Prostate gland (tissue), 2 donors: ENCODE measurements at regions not wholly inside any gene's neighbourhood (a gene's known extent, or its start where the extent isn't known, plus 50 kb on each side); places are given as distances from the start of the nearest gene placed in this dataset.
"Not testable (repeated sequence)": the region's sequence is repeated elsewhere in the genome, so short reads cannot be mapped to it uniquely, and the experiment has no call there.

Experiments
- DNase-seq: peaks from one replicate; pipeline ENCODE4 v3.0.0-alpha.2; 2019; ENCODE audit warnings: low spot score
- H3K27ac ChIP-seq, 2 donors: fragments of 200-600 bp; sonication (generic); 2 replicates each; pipeline ENCODE4 v1.5.1; 2017 to 2019
- H3K27me3 ChIP-seq: fragments of 200-600 bp; sonication (generic); replicated peaks from 2 replicates; pipeline ENCODE4 v1.5.1; 2019; ENCODE audit not compliant: insufficient read depth
- H3K36me3 ChIP-seq, 2 donors: fragments of 200-600 bp; sonication (generic); 1 replicate in 1 of 2; 2 replicates in 1 of 2; pipeline versions ENCODE4 v1.5.1 to v1.8.1; 2017 to 2019
- H3K4me1 ChIP-seq: fragments of 200-600 bp; sonication (generic); replicated peaks from 2 replicates; pipeline ENCODE4 v1.5.1; 2019
- H3K4me3 ChIP-seq, 2 donors: fragments of 200-600 bp; sonication (generic); 2 replicates each; pipeline ENCODE4 v1.5.1; 2017 to 2019
- H3K9me3 ChIP-seq: fragments of 200-600 bp; sonication (generic); 2 replicates; pipeline ENCODE4 v1.5.1; 2017
- POLR2A ChIP-seq: fragments of 450-650 bp; IDR thresholded peaks from one replicate; pipeline ENCODE4 v1.6.1; 2016; ENCODE audit warnings: antibody characterized with exemption, mild to moderate bottlenecking
- POLR2AphosphoS5 ChIP-seq: sonication (generic); formaldehyde crosslinking; IDR thresholded peaks from one replicate; pipeline ENCODE4 v1.6.1; 2017; ENCODE audit warnings: antibody characterized with exemption
- WGBS: methylation state at CpG from one replicate; pipeline ENCODE4 v1.1.5; 2018; 5-methylcytosine and 5-hydroxymethylcytosine counted together
- intact Hi-C: fragments of 100-400 bp; cut with DNase I; formaldehyde crosslinking; loops from one replicate; pipeline ENCODE4 v1.14.2; 2022
- TF ChIP-seq, protein P1 (sequence below), 4 experiments: fragments of 200-600 bp in 2 of 4; fragments of 450-650 bp in 2 of 4; sonication (generic) in 2 of 4; IDR thresholded peaks; 1 replicate in 3 of 4; 2 replicates in 1 of 4; pipeline ENCODE4 v1.5.1; 2016 to 2019; ENCODE audit warnings: antibody characterized with exemption in 4 of 4, mild to moderate bottlenecking in 2 of 4, moderate library complexity in 2 of 4

DNA sequence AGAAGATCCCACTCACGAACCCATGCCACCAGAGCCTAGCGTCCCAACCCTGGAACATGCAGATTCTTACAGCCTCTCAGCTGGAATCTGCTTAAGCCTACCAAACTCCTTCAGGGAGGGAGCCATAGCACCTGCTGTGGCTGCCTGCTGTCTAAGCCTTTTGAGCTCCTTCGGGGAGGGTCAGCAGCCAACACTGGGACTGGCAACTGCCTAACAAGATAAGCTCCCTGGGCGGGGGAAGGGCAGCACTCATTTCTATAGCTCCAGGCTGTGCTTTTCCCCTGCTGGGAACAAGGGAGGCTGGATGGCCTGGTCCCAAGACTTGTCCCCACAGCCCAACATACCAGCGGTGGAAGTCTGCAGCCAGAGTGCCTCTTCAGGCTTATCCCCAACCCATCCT, 199.1 kb upstream of the OR13F1 start:
- no peaks in the 10 kb centered on the region for H3K36me3 ChIP-seq
- 80% methylated on average over 5 of the region's 5 CpGs for WGBS
- no peaks in the 10 kb centered on the region for H3K27me3 ChIP-seq
- H3K4me1 ChIP-seq: no peaks in the 10 kb centered on the region
- no peak overlapping the region for H3K4me3 ChIP-seq
- H3K9me3 ChIP-seq: no peaks in the 10 kb centered on the region
- no peak for DNase-seq
- no peak overlapping the region for H3K27ac ChIP-seq
- TF ChIP-seq POLR2A: no peak
- intact Hi-C loops: no loop called here

DNA sequence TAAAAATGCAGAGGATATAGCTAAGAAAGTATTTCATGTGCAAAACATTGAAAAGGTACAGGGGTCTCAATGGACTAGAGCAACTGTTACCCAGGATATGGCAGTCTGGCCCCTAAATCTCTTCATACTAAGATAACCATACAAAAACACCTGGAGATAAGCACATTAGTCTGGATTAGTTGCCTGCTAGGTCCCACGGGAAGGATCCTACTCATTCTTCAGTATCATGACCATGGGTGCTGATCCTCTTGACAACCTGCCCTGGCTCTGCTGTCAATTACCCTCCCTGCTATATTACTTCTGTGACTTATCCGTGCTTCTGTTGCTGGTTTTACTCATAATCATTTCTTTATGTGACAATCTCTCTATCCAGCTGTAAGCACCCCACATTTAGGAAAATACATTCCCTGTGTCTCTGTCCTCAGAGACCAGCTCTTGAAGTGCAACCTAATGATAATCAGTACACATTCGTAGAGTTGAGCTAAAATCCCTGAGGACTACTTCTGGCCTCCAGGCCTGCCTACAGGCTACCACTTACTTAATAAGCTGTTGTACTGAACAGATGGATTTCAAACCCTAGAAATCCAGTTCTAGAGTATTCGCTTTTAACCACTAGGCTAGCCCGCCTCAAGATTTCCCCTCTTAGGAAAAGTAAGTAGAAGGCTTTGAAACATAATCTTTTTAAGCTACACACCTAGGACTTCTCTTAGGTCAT, 190.5 kb upstream of the OR13F1 start:
- Histone ChIP-seq H3K27ac (no peak overlapping the region), H3K4me1 (no peaks in the 10 kb centered on the region), H3K36me3 (no peaks in the 10 kb centered on the region), H3K27me3 (no peaks in the 10 kb centered on the region), H3K4me3 (no peak overlapping the region), H3K9me3 (no peaks in the 10 kb centered on the region)
- intact Hi-C loops: no loop called here
- DNase-seq: no peak
- TF ChIP-seq POLR2AphosphoS5 (no peak), POLR2A (no peak)
- TF ChIP-seq, protein P1, sequence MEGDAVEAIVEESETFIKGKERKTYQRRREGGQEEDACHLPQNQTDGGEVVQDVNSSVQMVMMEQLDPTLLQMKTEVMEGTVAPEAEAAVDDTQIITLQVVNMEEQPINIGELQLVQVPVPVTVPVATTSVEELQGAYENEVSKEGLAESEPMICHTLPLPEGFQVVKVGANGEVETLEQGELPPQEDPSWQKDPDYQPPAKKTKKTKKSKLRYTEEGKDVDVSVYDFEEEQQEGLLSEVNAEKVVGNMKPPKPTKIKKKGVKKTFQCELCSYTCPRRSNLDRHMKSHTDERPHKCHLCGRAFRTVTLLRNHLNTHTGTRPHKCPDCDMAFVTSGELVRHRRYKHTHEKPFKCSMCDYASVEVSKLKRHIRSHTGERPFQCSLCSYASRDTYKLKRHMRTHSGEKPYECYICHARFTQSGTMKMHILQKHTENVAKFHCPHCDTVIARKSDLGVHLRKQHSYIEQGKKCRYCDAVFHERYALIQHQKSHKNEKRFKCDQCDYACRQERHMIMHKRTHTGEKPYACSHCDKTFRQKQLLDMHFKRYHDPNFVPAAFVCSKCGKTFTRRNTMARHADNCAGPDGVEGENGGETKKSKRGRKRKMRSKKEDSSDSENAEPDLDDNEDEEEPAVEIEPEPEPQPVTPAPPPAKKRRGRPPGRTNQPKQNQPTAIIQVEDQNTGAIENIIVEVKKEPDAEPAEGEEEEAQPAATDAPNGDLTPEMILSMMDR (IDR thresholded peaks at IDR 0.05): no peak
- 87% methylated on average over 5 of the region's 5 CpGs for WGBS

DNA sequence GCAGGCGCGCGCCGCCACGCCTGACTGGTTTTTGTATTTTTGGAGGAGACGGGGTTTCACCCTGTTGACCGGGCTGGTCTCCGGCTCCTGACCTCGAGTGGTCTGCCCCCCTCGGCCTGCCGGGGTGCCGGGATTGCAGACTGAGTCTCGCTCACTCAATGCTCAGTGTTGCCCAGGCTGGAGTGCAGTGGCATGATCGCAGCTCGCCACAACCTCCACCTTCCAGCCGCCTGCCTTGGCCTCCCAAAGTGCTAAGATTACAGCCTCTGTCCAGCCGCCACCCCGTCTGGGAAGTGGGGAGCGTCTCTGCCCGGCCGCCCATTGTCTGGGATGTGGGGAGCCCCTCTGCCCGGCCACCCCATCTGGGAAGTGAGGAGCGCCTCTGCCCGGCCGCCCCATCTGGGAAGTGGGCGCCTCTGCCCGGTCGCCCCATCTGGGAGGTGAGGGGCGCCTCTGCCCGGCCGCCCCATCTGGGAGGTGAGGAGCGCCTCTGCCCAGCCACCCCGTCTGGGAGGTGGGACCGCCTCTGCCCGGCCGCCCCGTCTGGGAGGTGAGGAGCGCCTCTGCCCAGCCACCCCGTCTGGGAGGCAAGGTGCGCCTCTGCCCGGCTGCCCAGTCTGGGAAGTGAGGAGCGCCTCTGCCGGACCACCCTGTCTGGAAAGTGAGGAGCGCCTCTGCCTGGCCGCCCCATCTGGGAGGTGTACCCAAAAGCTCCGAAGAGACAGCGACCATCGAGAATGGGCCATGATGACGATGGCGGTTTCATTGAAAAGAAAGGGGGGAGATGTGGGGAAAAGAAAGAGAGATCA, 187.7 kb upstream of the OR13F1 start:
- H3K27me3 ChIP-seq, H3K9me3 ChIP-seq, DNase-seq, H3K4me1 ChIP-seq, intact Hi-C loops, H3K27ac ChIP-seq, H3K36me3 ChIP-seq, H3K4me3 ChIP-seq: not testable (repeated sequence)
- 95% methylated on average over 50 of the region's 50 CpGs for WGBS

DNA sequence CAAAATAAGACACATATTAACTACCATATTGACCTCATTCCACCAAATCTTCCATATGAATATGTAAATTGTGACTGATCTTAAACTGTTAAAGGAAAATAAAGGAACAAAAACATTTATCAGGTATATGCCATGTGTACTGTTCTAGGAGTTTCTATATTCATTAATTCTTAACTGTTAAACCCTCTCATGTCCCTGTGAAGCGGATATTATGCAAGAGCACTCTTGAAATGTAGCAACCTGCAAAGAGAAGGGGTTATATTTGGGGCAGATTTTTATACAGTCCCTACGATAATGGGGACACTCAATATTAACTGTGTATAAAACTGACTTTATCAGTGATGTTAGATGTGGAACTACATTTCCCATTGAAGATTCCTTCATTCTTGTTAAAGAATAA, 184.9 kb upstream of the OR13F1 start:
- TF ChIP-seq POLR2A: no peak
- TF ChIP-seq, protein P1 (IDR thresholded peaks at IDR 0.05): no peak
- no peak for TF ChIP-seq POLR2AphosphoS5
- no peaks in the 10 kb centered on the region for H3K36me3 ChIP-seq
- WGBS: 93% methylated on average over 2 of the region's 2 CpGs

DNA sequence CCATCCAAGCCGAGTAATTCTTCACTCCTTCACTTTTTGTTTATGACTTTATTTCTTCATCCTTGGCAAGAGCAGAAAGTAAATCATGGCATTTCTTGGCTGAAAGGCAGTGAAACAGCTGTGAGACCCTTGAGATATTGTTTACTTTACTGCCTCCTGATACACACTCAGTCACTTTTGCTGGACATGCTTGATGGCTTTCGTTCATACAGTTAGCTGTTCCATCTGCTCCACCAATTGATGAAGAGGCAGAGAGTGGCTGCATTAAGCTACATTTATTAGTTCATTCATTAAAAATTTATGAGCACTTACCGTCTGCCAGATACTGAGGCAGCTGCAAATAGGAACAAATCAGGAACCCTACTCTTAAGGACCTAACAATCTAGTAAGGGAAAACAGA, 184.4 kb upstream of the OR13F1 start:
- DNase-seq: no peak
- 31% methylated on average over 3 of the region's 3 CpGs for WGBS
- no peaks in the 10 kb centered on the region for H3K9me3 ChIP-seq

More for the DNA sequence above, 184.9 kb upstream of the OR13F1 start:
- no peaks in the 10 kb centered on the region for H3K9me3 ChIP-seq
- H3K4me3 ChIP-seq: no peak overlapping the region
- no peak for DNase-seq
- intact Hi-C loops: no loop called here
- no peaks in the 10 kb centered on the region for H3K27me3 ChIP-seq
- no peaks in the 10 kb centered on the region for H3K4me1 ChIP-seq
- no peak overlapping the region for H3K27ac ChIP-seq

More for the DNA sequence above, 184.4 kb upstream of the OR13F1 start:
- intact Hi-C loops: no loop called here
- Histone ChIP-seq H3K4me1 (no peaks in the 10 kb centered on the region), H3K27ac (no peak overlapping the region), H3K4me3 (no peak overlapping the region), H3K27me3 (no peaks in the 10 kb centered on the region), H3K36me3 (no peaks in the 10 kb centered on the region)
- TF ChIP-seq, protein P1 (IDR thresholded peaks at IDR 0.05): no peak
- TF ChIP-seq POLR2AphosphoS5 (no peak), POLR2A (no peak)
